Right atrium auricular region (tissue), 2 donors: ENCODE measurements at regions not wholly inside any gene's neighbourhood (a gene's known extent, or its start where the extent isn't known, plus 50 kb on each side); places are given as distances from the start of the nearest gene placed in this dataset.

Experiments used
- DNase-seq: peaks from one replicate; pipeline ENCODE4 v3.0.0-alpha.2; 2019; ENCODE audit warnings: low spot score
- H3K27ac ChIP-seq, 2 donors: fragments of 200-600 bp; sonication (generic); 1 replicate in 1 of 2; 2 replicates in 1 of 2; pipeline ENCODE4 v1.5.1; 2016 to 2019
- H3K27me3 ChIP-seq, 2 donors: fragments of 200-600 bp; sonication (generic); one replicate each; pipeline versions ENCODE4 v1.5.1 to v1.6.0; 2017 to 2019
- H3K36me3 ChIP-seq: fragments of 200-600 bp; sonication (generic); one replicate; pipeline ENCODE4 v1.5.1; 2016
- H3K4me1 ChIP-seq, 2 donors: fragments of 200-600 bp; sonication (generic); one replicate each; pipeline versions ENCODE4 v1.5.1 to v1.6.0; 2017 to 2019
- H3K4me3 ChIP-seq, 2 donors: fragments of 200-600 bp; sonication (generic); 1 replicate in 1 of 2; 2 replicates in 1 of 2; pipeline ENCODE4 v1.5.1; 2017 to 2019; ENCODE audit warnings: mild to moderate bottlenecking in 1 of 2, moderate library complexity in 1 of 2
- H3K9me3 ChIP-seq, 2 donors: fragments of 200-600 bp; sonication (generic); one replicate each; pipeline ENCODE4 v1.5.1; 2019
- CTCF ChIP-seq, 2 donors: fragments of 200-600 bp; sonication (generic); IDR thresholded peaks; one replicate each; pipeline ENCODE4 v1.5.1; 2019; ENCODE audit warnings: antibody characterized with exemption in 2 of 2

GRCh38 chr2:9074930-9075329 is 71.4 kb upstream of the MBOAT2 start:
- H3K27ac ChIP-seq, result no peak overlapping the region
- DNase-seq, result no peak
- H3K4me1 ChIP-seq, result no peaks in the 10 kb centered on the region
- no peaks in the 10 kb centered on the region for H3K27me3 ChIP-seq
- no peak overlapping the region for H3K4me3 ChIP-seq
- H3K9me3 ChIP-seq, result no peaks in the 10 kb centered on the region
- no peaks in the 10 kb centered on the region for H3K36me3 ChIP-seq
- TF ChIP-seq CTCF (IDR thresholded peaks at IDR 0.05), result no peak

- no peaks in the 10 kb centered on the region for H3K27me3 ChIP-seq
- TF ChIP-seq CTCF (IDR thresholded peaks at IDR 0.05), result no peak
- H3K27ac ChIP-seq, result no peak overlapping the region
- DNase-seq, result no peak
- no peaks in the 10 kb centered on the region for H3K36me3 ChIP-seq
- H3K4me1 ChIP-seq, result no peaks in the 10 kb centered on the region
- no peak overlapping the region for H3K4me3 ChIP-seq
- peaks cover 0 to 23% of the 10 kb centered on the region in 2 donors for H3K9me3 ChIP-seq
Observed at GRCh38 chr2:9071584-9072124, 68.2 kb upstream of the MBOAT2 start.

GRCh38 chr2:9071032-9071431 is 67.5 kb upstream of the MBOAT2 start:
- no peak overlapping the region for H3K4me3 ChIP-seq
- no peaks in the 10 kb centered on the region for H3K27me3 ChIP-seq
- no peaks in the 10 kb centered on the region for H3K36me3 ChIP-seq
- DNase-seq, result no peak
- H3K4me1 ChIP-seq, result no peaks in the 10 kb centered on the region
- H3K9me3 ChIP-seq, result peaks cover 0 to 29% of the 10 kb centered on the region in 2 donors
- TF ChIP-seq CTCF (IDR thresholded peaks at IDR 0.05), result no peak
- no peak overlapping the region for H3K27ac ChIP-seq

GRCh38 chr2:9069543-9069942 is 66.1 kb upstream of the MBOAT2 start:
- Histone ChIP-seq H3K4me1 (no peaks in the 10 kb centered on the region), H3K9me3 (peaks cover 6 to 44% of the 10 kb centered on the region in 2 donors), H3K4me3 (no peak overlapping the region), H3K36me3 (no peaks in the 10 kb centered on the region), H3K27me3 (no peaks in the 10 kb centered on the region), H3K27ac (no peak overlapping the region)
- no peak for DNase-seq
- no peak for TF ChIP-seq CTCF (IDR thresholded peaks at IDR 0.05)

- Histone ChIP-seq H3K4me1 (no peaks in the 10 kb centered on the region), H3K27me3 (no peaks in the 10 kb centered on the region), H3K4me3 (no peak overlapping the region), H3K36me3 (no peaks in the 10 kb centered on the region), H3K9me3 (peaks cover 6 to 50% of the 10 kb centered on the region in 2 donors), H3K27ac (no peak overlapping the region)
- TF ChIP-seq CTCF (IDR thresholded peaks at IDR 0.05), result no peak
- no peak for DNase-seq
Observed at GRCh38 chr2:9065901-9066300, 62.4 kb upstream of the MBOAT2 start.

GRCh38 chr2:9063023-9063606 is 59.6 kb upstream of the MBOAT2 start:
- Histone ChIP-seq H3K4me1 (no peaks in the 10 kb centered on the region), H3K36me3 (no peaks in the 10 kb centered on the region), H3K4me3 (no peak overlapping the region), H3K27me3 (no peaks in the 10 kb centered on the region), H3K27ac (no peak overlapping the region), H3K9me3 (peaks cover 6 to 41% of the 10 kb centered on the region in 2 donors)
- DNase-seq, result no peak
- TF ChIP-seq CTCF (IDR thresholded peaks at IDR 0.05), result no peak
